ENCODE measurements at regions not wholly inside any gene's neighbourhood (a gene's known extent, or its start where the extent isn't known, plus 50 kb on each side); places are given as distances from the start of the nearest gene placed in this dataset.
"Not testable (repeated sequence)": the region's sequence is repeated elsewhere in the genome, so short reads cannot be mapped to it uniquely, and the experiment has no call there.

GRCh38 chr5:63194126-63194525 lies 615.5 kb downstream of the LRRC70 start:
- Mint-ChIP-seq H3K27ac (no peak overlapping the region), H3K4me1 (no peaks in the 10 kb centered on the region), H3K9me3 (no peaks in the 10 kb centered on the region), H3K36me3 (no peaks in the 10 kb centered on the region), H3K4me3 (no peak overlapping the region), H3K27me3 (no peaks in the 10 kb centered on the region)
- ATAC-seq, result no peak

- H3K4me1 Mint-ChIP-seq, H3K36me3 Mint-ChIP-seq, H3K9me3 Mint-ChIP-seq, H3K27ac Mint-ChIP-seq, H3K27me3 Mint-ChIP-seq, H3K4me3 Mint-ChIP-seq, ATAC-seq: not testable (repeated sequence)
These were observed 601.6 kb downstream of the LRRC70 start for GRCh38 chr5:63180190-63180589.

- no peaks in the 10 kb centered on the region for H3K27me3 Mint-ChIP-seq
- no peaks in the 10 kb centered on the region for H3K36me3 Mint-ChIP-seq
- no peak overlapping the region for H3K27ac Mint-ChIP-seq
- H3K4me1 Mint-ChIP-seq, result no peaks in the 10 kb centered on the region
- peak; percentile 8 for ATAC-seq
- no peak overlapping the region for H3K4me3 Mint-ChIP-seq
- H3K9me3 Mint-ChIP-seq, result peaks cover 3% of the 10 kb centered on the region
These were observed 597.2 kb downstream of the LRRC70 start for GRCh38 chr5:63175850-63176249.

- Mint-ChIP-seq H3K27me3 (no peaks in the 10 kb centered on the region), H3K27ac (no peak overlapping the region), H3K4me1 (no peaks in the 10 kb centered on the region), H3K36me3 (no peaks in the 10 kb centered on the region), H3K9me3 (no peaks in the 10 kb centered on the region), H3K4me3 (no peak overlapping the region)
- ATAC-seq, result no peak
These were observed 591.9 kb downstream of the LRRC70 start for GRCh38 chr5:63170486-63170885.

GRCh38 chr5:63164838-63165535 lies 586.4 kb downstream of the LRRC70 start:
- H3K36me3 Mint-ChIP-seq, result no peaks in the 10 kb centered on the region
- ATAC-seq, result no peak
- no peaks in the 10 kb centered on the region for H3K27me3 Mint-ChIP-seq
- no peak overlapping the region for H3K4me3 Mint-ChIP-seq
- no peaks in the 10 kb centered on the region for H3K9me3 Mint-ChIP-seq
- no peaks in the 10 kb centered on the region for H3K4me1 Mint-ChIP-seq
- no peak overlapping the region for H3K27ac Mint-ChIP-seq

GRCh38 chr5:63164339-63164738 lies 585.7 kb downstream of the LRRC70 start:
- ATAC-seq, result no peak
- Mint-ChIP-seq H3K9me3 (no peaks in the 10 kb centered on the region), H3K36me3 (no peaks in the 10 kb centered on the region), H3K27me3 (no peaks in the 10 kb centered on the region), H3K4me1 (no peaks in the 10 kb centered on the region), H3K4me3 (no peak overlapping the region), H3K27ac (no peak overlapping the region)

GRCh38 chr5:63155310-63155631 lies 576.7 kb downstream of the LRRC70 start:
- no peak overlapping the region for H3K27ac Mint-ChIP-seq

GRCh38 chr5:63154476-63155309 lies 576.1 kb downstream of the LRRC70 start:
- Mint-ChIP-seq H3K27ac (no peak overlapping the region), H3K36me3 (no peaks in the 10 kb centered on the region), H3K9me3 (no peaks in the 10 kb centered on the region), H3K4me1 (no peaks in the 10 kb centered on the region), H3K4me3 (no peak overlapping the region), H3K27me3 (no peaks in the 10 kb centered on the region)
- no peak for ATAC-seq

More at GRCh38 chr5:63155310-63155631, 576.7 kb downstream of the LRRC70 start:
- H3K4me3 Mint-ChIP-seq, result no peak overlapping the region
- H3K4me1 Mint-ChIP-seq, result no peaks in the 10 kb centered on the region
- no peaks in the 10 kb centered on the region for H3K9me3 Mint-ChIP-seq
- no peaks in the 10 kb centered on the region for H3K36me3 Mint-ChIP-seq
- ATAC-seq, result no peak
- H3K27me3 Mint-ChIP-seq, result no peaks in the 10 kb centered on the region

- H3K27ac Mint-ChIP-seq, result no peak overlapping the region
- no peaks in the 10 kb centered on the region for H3K9me3 Mint-ChIP-seq
- H3K4me3 Mint-ChIP-seq, result no peak overlapping the region
- H3K27me3 Mint-ChIP-seq, result no peaks in the 10 kb centered on the region
- no peaks in the 10 kb centered on the region for H3K4me1 Mint-ChIP-seq
- H3K36me3 Mint-ChIP-seq, result no peaks in the 10 kb centered on the region
- ATAC-seq, result no peak
These were observed 574.3 kb downstream of the LRRC70 start for GRCh38 chr5:63152871-63153270.

GRCh38 chr5:63145167-63145566 lies 566.5 kb downstream of the LRRC70 start:
- H3K27ac Mint-ChIP-seq, result no peak overlapping the region
- ATAC-seq, result no peak
- H3K27me3 Mint-ChIP-seq, result no peaks in the 10 kb centered on the region
- no peak overlapping the region for H3K4me3 Mint-ChIP-seq
- no peaks in the 10 kb centered on the region for H3K9me3 Mint-ChIP-seq
- no peaks in the 10 kb centered on the region for H3K4me1 Mint-ChIP-seq
- H3K36me3 Mint-ChIP-seq, result no peaks in the 10 kb centered on the region

GRCh38 chr5:63141591-63141990 lies 563.0 kb downstream of the LRRC70 start:
- H3K27me3 Mint-ChIP-seq, result no peaks in the 10 kb centered on the region
- no peak overlapping the region for H3K4me3 Mint-ChIP-seq
- H3K9me3 Mint-ChIP-seq, result no peaks in the 10 kb centered on the region
- ATAC-seq, result no peak
- no peaks in the 10 kb centered on the region for H3K4me1 Mint-ChIP-seq
- no peak overlapping the region for H3K27ac Mint-ChIP-seq
- no peaks in the 10 kb centered on the region for H3K36me3 Mint-ChIP-seq

- no peaks in the 10 kb centered on the region for H3K27me3 Mint-ChIP-seq
These were observed 556.7 kb downstream of the LRRC70 start for GRCh38 chr5:63135291-63135690.

GRCh38 chr5:63131626-63132285 lies 553.1 kb downstream of the LRRC70 start:
- Mint-ChIP-seq H3K9me3 (no peaks in the 10 kb centered on the region), H3K4me3 (no peak overlapping the region), H3K36me3 (no peaks in the 10 kb centered on the region), H3K4me1 (no peaks in the 10 kb centered on the region), H3K27me3 (no peaks in the 10 kb centered on the region), H3K27ac (no peak overlapping the region)
- no peak for ATAC-seq

More at GRCh38 chr5:63135291-63135690, 556.7 kb downstream of the LRRC70 start:
- Mint-ChIP-seq H3K4me3 (no peak overlapping the region), H3K27ac (no peak overlapping the region), H3K4me1 (no peaks in the 10 kb centered on the region), H3K36me3 (no peaks in the 10 kb centered on the region), H3K9me3 (no peaks in the 10 kb centered on the region)
- ATAC-seq, result no peak

- Mint-ChIP-seq H3K9me3 (no peaks in the 10 kb centered on the region), H3K4me3 (no peak overlapping the region), H3K27me3 (no peaks in the 10 kb centered on the region), H3K27ac (no peak overlapping the region), H3K4me1 (no peaks in the 10 kb centered on the region), H3K36me3 (no peaks in the 10 kb centered on the region)
- ATAC-seq, result no peak
These were observed 550.1 kb downstream of the LRRC70 start for GRCh38 chr5:63128761-63129160.

GRCh38 chr5:63128018-63128417 lies 549.4 kb downstream of the LRRC70 start:
- no peaks in the 10 kb centered on the region for H3K9me3 Mint-ChIP-seq
- no peak for ATAC-seq
- no peak overlapping the region for H3K4me3 Mint-ChIP-seq
- H3K27me3 Mint-ChIP-seq, result no peaks in the 10 kb centered on the region
- H3K36me3 Mint-ChIP-seq, result no peaks in the 10 kb centered on the region
- no peak overlapping the region for H3K27ac Mint-ChIP-seq
- H3K4me1 Mint-ChIP-seq, result no peaks in the 10 kb centered on the region

- H3K4me3 Mint-ChIP-seq, result no peak overlapping the region
- no peaks in the 10 kb centered on the region for H3K27me3 Mint-ChIP-seq
- no peak for ATAC-seq
- H3K36me3 Mint-ChIP-seq, result no peaks in the 10 kb centered on the region
- H3K27ac Mint-ChIP-seq, result no peak overlapping the region
- no peaks in the 10 kb centered on the region for H3K9me3 Mint-ChIP-seq
- H3K4me1 Mint-ChIP-seq, result no peaks in the 10 kb centered on the region
These were observed 548.4 kb downstream of the LRRC70 start for GRCh38 chr5:63127054-63127453.

All from stimulated activated memory B cell treated with anti-CD40 and anti-IgM and Interleukin-4, amounts not matched to agents 10 μg/mL and 1 μg/mL and 100 μg/mL, for 72 hours (primary cell).